Upper lobe of left lung (tissue), 4 donors: ENCODE measurements at regions not wholly inside any gene's neighbourhood (a gene's known extent, or its start where the extent isn't known, plus 50 kb on each side); places are given as distances from the start of the nearest gene placed in this dataset.

Experiments
- POLR2A ChIP-seq, 4 donors: fragments of 450-650 bp; IDR thresholded peaks; one replicate each; pipeline ENCODE4 v1.5.1; 2016 to 2017; ENCODE audit warnings: antibody characterized with exemption in 4 of 4, mild to moderate bottlenecking in 2 of 4
- POLR2AphosphoS5 ChIP-seq, 2 donors: sonication (generic); formaldehyde crosslinking; IDR thresholded peaks; one replicate each; pipeline ENCODE4 v1.5.1; 2017; ENCODE audit warnings: antibody characterized with exemption in 2 of 2
- TF ChIP-seq, protein P1 (sequence below), 6 experiments: fragments of 450-650 bp in 4 of 6; fragments of 200-600 bp in 2 of 6; sonication (generic) in 2 of 6; IDR thresholded peaks; one replicate each; pipeline ENCODE4 v1.5.1; 2016 to 2019; ENCODE audit warnings: antibody characterized with exemption in 6 of 6

DNA sequence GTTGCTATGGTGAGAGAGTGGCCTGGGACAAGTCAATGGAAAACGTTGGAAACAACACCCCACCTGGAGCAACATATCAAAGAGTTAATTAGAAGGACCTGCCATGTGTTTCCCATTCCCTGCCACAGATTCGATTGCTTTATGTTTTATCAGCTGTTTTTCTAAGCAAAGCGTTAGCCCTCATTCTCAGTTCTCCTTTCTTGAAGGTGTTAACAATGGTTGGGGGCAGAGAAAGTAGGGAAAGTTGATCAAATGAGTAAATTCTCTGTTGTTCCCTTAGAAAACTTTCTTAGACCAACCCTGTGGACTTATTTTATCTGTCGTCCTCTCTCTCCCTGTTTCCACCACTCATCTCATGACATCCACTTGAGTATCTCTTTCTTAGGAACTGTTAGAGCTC lies 102.5 kb downstream of the ADAMTS15 start:
- TF ChIP-seq, protein P1, sequence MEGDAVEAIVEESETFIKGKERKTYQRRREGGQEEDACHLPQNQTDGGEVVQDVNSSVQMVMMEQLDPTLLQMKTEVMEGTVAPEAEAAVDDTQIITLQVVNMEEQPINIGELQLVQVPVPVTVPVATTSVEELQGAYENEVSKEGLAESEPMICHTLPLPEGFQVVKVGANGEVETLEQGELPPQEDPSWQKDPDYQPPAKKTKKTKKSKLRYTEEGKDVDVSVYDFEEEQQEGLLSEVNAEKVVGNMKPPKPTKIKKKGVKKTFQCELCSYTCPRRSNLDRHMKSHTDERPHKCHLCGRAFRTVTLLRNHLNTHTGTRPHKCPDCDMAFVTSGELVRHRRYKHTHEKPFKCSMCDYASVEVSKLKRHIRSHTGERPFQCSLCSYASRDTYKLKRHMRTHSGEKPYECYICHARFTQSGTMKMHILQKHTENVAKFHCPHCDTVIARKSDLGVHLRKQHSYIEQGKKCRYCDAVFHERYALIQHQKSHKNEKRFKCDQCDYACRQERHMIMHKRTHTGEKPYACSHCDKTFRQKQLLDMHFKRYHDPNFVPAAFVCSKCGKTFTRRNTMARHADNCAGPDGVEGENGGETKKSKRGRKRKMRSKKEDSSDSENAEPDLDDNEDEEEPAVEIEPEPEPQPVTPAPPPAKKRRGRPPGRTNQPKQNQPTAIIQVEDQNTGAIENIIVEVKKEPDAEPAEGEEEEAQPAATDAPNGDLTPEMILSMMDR (IDR thresholded peaks at IDR 0.05): no peak
- no peak for TF ChIP-seq POLR2AphosphoS5 (IDR thresholded peaks at IDR 0.05)
- no peak for TF ChIP-seq POLR2A (IDR thresholded peaks at IDR 0.05)
